ENCODE measurements at regions not wholly inside any gene's neighbourhood (a gene's known extent, or its start where the extent isn't known, plus 50 kb on each side); places are given as distances from the start of the nearest gene placed in this dataset.
A peak's percentile ranks its signal among the peaks of the same experiment; 100 is the strongest.

DNA sequence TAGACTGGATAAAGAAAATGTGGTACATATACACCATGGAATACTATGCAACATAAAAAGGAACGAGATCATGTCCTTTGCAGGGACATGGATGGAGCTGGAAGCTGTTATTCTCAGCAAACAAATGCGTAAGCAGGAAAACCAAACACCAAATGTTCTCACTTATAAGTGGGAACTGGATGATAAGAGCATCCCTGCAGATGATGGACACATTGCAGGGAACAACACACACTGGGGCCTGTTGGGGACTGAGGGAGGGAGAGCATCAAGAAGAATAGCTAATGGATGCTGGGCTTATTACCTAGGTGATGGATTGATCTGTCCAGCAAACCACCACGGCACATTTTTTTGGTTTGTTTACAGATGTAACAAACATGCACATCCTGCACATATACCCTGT, 470.5 kb upstream of the CITED2 start:
- no peak for DNase-seq

- DNase-seq = no peak
Measured at GRCh38 chr6:139841794-139842215, 467.4 kb upstream of the CITED2 start.

- DNase-seq = no peak
Measured at GRCh38 chr6:139839506-139840156, 465.2 kb upstream of the CITED2 start.

GRCh38 chr6:139834232-139834631, 459.8 kb upstream of the CITED2 start:
- no peak for DNase-seq

GRCh38 chr6:139833592-139833991, 459.1 kb upstream of the CITED2 start:
- no peak for DNase-seq

DNA sequence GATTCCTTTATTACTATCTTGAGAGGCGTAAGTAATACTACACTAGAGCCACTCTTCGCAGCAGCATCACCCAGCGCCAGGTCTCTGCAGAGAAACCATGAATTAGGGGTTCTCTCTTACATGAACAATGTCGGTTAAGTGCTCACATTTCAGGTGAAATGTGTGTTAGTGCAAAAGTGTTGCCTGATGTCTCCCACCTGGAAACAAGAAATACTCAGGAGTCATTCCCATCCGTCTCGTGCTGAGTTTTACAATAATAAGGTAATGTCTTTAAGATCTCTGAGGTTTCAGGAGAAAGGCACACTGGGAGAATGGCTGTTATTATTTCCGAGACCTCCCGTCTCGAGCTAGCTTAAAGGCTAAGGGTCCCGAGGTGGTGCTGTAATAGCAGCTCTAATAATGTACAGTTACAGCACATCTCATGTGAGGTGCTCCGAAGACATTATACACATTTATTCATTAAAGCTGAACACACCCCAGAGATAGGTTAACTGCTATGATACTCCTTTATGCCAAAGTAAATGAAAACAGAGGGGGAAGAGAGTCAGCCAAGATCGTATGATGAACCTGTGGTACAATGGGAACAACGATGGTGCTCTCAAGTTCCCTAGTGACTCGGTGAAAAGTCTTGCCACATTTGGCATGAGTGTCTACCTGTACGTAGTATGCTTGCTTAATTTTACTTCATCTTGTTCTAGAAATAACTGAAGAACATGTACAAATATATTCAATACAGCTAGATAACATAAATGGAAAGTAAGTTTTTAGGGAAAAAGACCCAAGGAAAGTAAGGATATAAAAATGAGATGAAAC, 458.3 kb upstream of the CITED2 start:
- DNase-seq = no peak

- peak; percentile 18 for DNase-seq
Measured at GRCh38 chr6:139829576-139829975, 455.1 kb upstream of the CITED2 start.

DNA sequence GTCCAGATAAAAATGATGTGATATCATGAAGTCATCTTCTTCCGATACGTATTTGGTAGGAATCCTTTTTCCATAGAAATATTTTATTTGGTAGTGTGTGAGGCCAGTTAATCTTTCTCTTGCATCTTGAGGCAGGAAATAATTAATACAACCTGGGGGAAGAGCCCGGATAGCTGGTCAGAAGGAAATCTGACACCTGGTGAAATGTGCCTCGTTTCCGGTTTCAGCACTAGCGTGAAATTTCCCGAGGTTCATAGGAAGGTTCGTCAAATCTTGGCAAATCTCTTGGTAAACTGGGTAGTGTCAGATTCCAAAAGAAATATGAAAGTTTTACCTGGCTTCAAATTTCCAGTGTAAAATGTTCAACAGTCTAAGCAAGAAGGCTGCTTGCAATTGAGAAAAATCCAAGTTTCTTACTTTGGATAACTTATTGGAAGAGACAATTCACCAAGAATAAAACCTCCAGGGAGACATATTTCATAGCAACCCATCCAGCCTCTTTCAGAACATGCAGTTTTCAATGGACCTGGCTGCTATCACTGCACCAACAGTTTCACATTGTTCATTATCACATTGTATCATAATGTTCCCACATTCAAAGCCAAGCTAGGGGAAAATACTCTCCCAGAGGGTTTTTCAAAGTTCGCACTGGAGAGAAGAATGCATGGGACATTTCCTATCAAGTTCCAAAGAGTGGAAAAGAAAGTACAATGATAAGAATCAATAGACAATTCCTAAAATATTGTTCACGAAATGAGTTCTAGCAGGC, 454.5 kb upstream of the CITED2 start:
- DNase-seq = no peak

DNA sequence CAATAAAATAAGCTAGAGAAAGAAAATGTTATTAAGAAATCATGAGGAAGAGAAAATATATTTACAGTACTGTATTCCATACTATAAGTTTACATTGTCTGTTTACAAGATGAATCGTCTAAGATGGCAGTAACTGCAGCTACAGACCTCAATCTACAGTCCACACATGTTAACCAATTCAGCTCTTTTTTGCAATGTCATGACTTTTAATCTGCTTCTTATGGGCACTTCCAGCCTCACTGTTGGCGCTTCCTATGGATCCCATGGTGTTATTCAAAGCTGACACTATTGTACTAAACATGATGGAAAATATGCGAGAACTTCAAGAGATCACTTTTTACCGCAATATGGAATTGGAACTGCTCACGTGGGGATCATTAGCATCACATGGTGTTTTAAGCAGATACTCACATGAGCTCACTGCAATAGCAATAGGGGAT, 451.5 kb upstream of the CITED2 start:
- no peak for DNase-seq

DNA sequence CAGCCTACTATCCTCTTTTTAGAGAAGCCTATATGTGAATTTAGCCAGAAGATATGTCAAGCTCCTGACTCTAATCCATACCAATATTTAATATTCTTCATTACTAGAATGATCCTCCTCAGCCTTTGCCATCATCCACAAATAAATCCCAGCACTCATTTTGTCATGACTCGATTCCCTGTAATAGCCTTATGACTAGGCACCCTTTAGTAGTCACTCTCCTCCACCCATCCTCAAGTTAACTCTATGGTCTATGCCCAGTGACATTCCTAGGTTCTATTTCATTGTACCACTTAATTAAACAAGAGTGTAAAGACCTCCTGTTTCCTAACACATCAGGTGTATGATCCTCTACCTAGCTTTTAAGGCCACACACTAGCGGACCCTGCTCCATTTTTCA, 450.4 kb upstream of the CITED2 start:
- no peak for DNase-seq

DNA sequence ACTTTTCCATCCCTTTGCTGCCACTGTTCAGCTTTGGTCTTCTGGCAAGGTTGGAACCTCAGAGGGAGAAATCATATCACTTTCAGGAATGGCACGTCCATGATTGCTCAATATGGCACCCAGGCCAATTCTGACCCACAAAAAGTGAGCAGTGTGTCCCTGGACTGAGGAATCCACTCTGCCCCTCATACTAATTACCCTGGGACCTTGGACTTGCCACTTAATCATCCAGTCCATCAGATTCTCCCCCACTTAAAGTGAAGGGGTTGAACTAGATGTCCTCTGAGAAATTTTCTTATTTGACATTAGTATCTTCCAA, 449.3 kb upstream of the CITED2 start:
- DNase-seq = no peak

DNA sequence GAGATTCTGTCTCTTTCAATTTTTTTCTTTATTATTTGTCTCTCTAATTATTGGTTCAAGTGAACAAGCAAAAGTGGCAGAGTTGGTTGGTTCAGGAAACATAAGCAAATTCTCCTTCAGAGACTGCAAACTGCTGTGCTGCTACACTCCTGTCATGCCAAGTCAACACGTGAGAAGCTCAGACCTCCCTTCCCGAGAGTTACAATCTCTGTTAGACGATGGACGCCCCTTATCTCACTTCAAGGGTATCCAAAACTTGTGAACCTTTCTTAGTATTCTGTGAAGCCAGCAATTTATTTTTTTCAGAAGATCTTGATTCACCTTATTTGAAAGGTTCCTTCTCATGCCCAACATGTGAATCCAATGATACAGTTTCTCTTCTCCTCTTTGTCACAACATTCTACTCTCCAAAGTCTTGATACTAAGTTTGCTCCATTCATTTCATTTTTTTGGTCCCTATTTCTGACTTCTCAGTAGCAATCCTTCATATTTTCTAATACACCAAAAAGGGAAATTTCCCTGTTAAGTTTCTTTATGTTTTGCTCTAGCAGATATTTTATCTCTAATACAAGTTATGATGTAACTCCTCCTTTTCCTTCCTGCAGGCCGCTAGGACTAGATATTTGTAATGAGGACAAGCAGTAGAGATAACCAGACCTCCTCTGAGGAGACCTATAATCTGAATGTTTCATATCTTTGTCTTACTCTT, 448.8 kb upstream of the CITED2 start:
- DNase-seq = no peak

DNA sequence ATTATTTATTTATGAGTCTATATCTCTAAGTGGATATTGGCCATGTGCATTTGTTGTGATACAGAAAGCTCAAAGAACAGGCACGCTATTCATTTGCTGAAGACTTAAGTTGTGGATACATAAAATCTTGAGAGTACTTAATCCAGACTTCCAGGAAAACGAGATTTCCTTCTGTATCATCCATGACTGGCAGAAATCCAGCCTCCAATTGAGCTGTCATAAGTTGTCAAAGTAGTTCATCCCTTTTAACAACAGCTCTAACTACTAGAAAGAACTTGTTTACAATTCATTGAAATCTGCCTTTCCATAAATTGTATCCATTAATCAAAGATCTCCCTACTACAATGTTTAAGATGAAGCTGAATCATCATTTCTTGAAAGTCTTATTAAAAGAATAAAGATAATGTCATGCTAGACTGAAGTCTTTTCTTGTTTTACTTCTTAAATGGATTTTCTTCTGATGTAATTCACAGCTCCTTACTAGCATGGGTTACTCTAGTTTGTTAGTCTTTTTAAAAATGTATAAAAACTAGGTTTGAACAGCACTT, 447.3 kb upstream of the CITED2 start:
- no peak for DNase-seq

DNA sequence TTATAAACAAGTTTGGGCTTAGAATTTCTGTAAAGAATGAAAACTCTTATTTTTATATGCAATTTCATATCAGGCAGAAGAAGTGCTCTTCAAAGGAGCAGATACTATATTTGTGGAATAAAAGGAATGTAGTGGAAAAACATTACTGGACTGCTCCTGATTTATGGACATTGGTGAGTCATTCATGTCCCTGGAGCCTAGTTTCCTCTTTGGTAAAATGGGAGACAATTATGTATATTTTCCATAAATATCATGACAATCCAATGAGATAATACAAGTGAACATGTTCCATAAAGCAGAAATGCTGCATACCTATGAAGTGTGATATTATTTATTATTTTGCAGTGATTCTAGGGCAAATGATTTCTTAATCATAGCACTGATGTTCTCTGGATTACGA, 445.8 kb upstream of the CITED2 start:
- no peak for DNase-seq

- DNase-seq = no peak
Measured at GRCh38 chr6:139819776-139820175, 445.3 kb upstream of the CITED2 start.

- no peak for DNase-seq
Measured at GRCh38 chr6:139812939-139813338, 438.5 kb upstream of the CITED2 start.

DNA sequence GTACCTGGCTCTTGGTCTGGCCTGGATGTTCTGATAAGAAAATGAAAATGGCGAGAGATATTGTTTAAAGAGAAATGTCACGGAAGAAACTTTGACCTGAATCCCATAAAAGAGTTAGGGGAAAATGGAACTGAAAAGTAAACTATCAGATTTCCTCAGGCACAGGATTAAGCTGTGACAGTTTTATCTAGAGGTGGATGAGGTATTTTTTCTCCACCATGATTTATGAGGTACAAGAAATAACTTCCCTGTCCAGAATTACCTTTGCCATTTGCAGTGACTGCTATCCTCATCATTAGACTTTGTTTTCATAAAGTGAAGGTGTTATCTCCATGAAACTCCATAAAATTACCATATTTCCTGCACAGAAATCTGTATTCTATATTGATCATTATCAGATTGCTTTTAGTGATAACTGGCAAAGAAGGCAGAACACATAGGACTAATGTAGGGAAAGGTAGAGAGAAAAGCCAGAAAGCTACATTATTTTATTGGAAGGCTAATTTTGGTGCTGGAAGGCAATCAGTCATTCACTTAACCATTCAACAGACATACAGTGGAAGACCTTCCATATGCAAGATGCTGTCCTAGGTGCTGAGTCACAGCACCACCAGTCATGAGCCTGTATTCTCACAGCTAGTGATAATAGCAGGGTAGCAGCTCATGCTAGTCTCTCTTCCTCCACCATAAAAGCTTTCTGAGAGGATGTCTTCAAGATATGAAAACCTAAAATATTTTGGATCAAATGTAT, 427.3 kb upstream of the CITED2 start:
- DNase-seq = no peak

DNA sequence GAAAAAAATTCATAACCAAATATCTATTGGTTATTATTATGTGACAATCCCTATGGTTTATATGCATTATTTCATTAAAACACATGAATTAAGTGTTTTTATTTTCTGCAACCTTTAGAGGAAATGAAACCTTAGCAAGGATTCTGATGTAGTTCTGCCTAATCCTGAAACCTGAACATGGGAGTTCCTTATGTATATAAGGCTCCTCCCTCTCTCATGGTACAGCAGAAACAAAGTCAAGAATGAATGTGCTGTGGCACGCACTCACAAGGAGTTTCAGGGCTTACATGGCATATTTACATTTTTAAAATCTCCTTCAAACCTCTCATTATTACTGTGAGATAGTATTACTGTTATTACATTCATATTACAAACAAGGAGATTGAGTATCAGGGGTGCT, 426.4 kb upstream of the CITED2 start:
- no peak for DNase-seq

DNA sequence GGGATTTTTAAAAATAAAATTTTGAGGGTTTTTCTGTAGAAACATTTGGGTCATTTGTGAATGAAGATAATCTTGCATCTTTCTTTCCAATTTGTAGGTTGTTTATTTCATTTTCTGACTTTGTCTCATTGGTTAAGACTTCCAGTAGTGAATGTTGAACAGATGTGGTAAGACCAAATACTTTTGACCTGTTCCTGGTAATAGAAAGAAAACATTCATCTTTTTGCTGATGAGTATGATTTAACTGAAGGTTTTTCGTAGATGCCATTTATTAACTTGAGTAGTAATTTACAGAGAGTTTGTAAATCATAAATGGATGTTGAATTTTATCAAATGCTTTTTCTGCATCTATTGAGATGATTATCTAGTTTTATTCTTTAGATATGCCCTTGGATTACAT, 416.1 kb upstream of the CITED2 start:
- no peak for DNase-seq

DNA sequence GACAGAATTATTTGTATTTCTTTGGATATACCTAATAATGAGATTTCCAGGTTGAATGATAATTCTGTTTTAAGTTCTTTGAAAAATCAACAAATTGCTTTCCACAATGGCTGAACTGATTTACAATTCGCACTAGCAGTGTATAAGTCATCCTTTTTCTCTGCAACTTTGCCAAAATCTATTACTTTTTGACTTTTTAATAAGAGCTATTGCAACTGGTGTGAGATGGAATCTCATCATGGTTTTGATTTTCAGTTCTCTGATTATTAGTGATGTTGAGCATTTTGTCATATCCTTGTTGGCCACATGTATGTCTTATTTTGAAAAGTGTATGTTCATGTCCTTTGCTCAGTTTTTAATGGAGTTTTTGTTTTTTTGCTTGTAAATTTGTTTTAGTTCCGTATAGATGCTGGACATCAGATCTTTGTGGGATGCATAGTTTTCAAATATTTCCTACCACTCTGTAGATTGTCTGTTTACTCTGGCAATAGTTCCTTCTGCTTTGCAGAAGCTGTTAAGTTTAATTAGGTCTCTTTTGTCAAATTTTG, 409.8 kb upstream of the CITED2 start:
- DNase-seq = no peak

DNA sequence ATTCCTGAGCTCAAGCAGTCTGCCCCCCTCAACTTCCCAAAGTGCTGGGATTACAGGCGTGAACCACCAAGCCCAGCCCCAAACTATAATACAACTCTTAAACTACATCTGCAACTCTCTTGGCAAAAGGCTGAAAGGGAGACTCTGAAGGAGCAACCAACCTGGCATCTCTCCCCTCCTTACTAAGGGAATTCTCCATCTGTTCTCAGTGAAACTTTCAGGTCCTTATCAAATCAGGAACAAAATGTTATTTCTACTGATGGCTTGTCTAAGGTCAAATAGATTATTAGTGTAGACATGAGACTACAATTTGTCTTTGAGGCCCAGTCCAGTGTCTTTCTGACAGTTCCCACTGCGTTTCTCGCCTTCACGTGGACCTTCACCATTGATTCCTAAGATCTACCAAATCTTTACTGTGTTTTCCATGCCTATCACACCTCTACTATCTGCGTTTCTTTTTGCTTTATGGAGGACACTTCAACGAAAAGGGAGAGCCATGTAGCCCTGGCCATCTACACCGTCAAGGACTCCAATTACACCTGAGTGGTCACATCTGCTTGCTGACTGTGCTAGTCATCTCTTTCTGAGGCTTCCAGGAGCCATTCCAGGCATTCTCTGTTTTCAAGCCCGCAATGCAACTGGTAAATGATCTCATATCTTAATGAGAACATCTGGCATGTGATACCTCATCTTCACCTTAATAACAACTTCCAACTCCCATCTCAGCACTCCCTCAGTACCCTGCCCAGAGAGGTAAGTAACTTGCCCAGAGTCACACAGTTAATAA, 405.7 kb upstream of the CITED2 start:
- no peak for DNase-seq
